HG03196 (cell line): ENCODE measurements at regions not wholly inside any gene's neighbourhood (a gene's known extent, or its start where the extent isn't known, plus 50 kb on each side); places are given as distances from the start of the nearest gene placed in this dataset.

Experiments
- ATAC-seq: cut with Tn5 transposase; IDR thresholded peaks from one replicate; pipeline ENCODE4 v1.9.1; 2021; ENCODE audit not compliant: unreplicated experiment

DNA sequence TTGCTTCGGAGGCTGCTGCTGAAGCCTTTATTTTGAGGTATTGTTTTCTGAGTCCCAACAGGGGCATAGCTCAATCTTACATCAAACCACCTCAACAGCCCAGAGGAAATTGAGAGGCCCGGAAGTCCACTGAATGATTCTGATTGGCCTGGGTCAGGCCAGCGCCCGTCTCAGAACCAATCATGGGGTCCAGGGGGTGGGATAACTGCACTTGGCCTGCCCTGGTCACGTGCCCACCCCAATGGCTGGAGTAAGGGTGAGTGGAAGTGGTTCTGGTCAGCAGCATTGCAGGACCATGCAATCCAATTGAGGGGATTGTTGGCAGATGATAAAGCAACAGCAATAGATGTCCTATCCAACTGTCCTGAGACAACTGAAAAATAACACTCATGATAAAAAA lies 190.6 kb downstream of the HERPUD2 start:
- ATAC-seq: no peak

- no peak for ATAC-seq
Measured at GRCh38 chr7:35501681-35502080, 193.3 kb downstream of the HERPUD2 start.

- ATAC-seq: no peak
Measured at GRCh38 chr7:35499226-35499625, 195.7 kb downstream of the HERPUD2 start.

DNA sequence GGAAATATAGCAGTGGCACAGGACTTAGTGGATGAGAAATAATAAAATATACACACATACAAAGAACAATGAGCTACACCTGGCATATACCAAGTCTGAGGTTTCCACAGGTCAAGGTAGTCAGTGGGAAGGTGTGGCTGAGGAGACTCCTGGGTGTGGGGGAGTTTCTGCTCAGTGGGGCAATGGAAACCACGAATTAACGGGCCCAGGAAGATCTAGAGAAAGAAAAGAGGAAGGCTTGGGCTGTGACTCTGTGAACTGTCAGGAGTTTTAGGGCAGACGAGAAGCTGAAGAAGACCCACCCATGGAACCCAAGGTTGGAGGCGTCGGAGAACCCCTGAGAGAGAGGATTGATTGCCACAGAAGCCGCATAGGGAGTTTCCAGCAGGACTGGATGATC lies 196.5 kb downstream of the HERPUD2 start:
- ATAC-seq: no peak

- ATAC-seq: no peak
Measured at GRCh38 chr7:35495844-35496243, 199.1 kb downstream of the HERPUD2 start.

DNA sequence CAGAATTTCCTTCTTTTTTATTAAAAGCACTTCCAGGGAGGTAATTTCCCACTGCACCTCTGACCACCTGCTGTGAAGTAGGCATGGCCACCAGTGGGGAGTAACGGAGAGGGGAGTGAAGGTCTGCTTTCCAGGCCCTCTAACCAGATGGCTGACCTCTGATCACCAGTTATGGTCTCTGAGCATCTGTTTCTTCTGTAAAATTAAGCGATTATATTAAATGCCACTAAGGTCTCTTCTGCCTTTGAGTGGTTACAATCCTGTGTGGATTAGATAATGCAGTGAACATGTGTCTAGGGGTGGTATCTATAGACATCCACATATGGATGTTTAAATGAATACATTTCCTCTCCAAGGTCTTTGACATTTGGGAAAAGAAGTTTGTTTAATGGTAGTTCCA lies 199.6 kb downstream of the HERPUD2 start:
- no peak for ATAC-seq

GRCh38 chr7:35494407-35494806 lies 200.5 kb downstream of the HERPUD2 start:
- ATAC-seq: no peak

GRCh38 chr7:35492451-35493175 lies 202.3 kb downstream of the HERPUD2 start:
- ATAC-seq: no peak

GRCh38 chr7:35491233-35491632 lies 203.7 kb downstream of the HERPUD2 start:
- no peak for ATAC-seq

DNA sequence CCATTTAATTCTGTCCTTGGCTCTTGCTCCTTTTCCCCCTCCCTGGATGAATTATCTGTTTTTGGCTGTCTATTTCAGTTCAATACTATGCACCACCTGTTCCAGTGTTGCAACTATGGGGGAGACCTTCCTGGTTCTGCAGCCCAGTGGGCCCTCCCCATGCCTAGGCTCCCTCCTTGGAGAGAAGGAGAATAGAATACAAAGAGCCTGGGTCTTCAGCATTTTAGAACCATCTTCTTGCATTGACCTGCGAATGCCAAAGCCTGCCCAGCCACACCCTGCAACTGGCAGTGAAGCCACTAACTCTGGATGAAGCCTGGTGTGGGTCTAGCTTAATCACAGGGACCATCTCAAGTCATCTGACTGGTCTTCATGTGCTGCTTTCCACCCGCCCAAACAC lies 207.1 kb downstream of the HERPUD2 start:
- no peak for ATAC-seq

DNA sequence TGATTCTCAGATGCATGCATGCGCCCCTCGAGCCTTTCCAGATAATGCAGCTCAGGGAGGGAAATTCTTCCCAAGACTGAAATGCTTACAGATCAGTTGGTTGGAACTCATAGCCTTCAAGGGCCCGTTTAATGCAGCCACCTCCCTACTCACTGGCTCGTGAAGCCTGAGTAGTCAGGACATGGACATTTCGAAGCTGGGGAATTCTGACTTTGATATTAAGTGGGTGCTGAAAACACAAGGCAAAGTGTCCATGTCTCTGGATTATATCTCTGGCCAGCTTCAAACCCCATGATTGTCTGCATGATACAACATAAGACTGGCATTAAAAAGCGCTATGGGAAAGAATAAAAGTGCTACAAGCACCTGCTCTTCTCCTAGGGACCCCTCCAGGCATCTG lies 207.5 kb downstream of the HERPUD2 start:
- ATAC-seq: no peak

- no peak for ATAC-seq
Measured at GRCh38 chr7:35485436-35485835, 209.5 kb downstream of the HERPUD2 start.

GRCh38 chr7:35483568-35483967 lies 211.4 kb downstream of the HERPUD2 start:
- no peak for ATAC-seq

DNA sequence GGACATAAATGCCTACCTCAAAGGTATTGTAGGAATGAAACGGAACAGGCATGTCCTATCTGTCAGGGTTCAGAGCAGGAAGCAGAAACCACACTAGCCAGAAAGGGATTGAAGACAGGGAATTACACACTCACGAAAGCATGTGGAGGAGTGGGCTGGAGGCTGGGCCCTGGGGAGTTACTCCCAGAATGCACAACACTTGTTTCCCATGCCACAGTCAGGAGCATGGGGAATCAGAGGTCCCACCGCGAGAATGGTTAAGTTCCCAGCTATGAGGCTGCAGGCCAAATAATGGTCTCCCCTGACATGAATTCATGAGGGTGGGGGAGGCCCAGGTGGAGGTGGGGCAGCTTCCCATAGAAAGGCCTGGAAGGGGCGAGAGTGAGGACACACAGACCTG lies 212.7 kb downstream of the HERPUD2 start:
- ATAC-seq: no peak

DNA sequence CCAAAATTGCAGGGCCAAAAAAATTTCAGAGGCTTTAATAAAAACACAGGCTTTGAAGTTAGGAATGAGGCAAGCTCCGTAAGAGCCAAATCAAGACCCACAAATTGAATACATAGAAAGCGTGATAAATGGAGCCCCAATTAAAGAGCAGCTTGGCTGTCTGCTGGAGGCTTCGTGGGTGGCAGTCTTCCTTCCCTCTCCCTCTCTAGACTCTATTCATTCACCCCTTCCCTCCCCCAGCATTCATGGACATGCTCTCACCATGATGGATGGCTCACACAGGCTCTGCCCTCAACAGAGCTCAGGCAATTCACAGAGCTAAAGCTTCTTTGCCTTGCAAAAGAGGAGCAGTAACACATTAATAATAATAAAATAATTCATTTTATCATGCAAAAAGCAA lies 214.1 kb downstream of the HERPUD2 start:
- ATAC-seq: no peak

DNA sequence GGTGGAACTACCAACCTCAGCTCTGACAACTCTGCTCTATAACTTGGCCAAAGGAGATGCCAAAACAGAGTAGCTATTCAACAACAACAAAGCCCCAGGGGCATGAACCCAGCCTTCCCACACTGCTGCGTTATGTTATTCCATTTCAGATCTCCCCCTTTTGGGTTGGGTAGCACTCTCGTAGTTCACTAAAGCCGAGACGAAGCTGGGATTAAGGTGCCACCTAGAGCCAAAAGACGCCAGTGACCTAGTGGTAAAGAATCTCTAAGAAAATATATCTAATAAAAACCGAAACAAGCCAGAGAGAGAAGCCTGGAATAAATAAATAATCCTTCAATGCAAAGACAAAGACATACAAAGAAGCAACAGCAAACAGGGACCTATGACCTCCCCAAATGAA lies 217.3 kb downstream of the HERPUD2 start:
- no peak for ATAC-seq

GRCh38 chr7:35474100-35474499 lies 220.2 kb upstream of the TBX20 start:
- ATAC-seq: no peak

- no peak for ATAC-seq
Measured at GRCh38 chr7:35468606-35469005, 214.7 kb upstream of the TBX20 start.

GRCh38 chr7:35467456-35467978 lies 213.6 kb upstream of the TBX20 start:
- ATAC-seq: no peak

DNA sequence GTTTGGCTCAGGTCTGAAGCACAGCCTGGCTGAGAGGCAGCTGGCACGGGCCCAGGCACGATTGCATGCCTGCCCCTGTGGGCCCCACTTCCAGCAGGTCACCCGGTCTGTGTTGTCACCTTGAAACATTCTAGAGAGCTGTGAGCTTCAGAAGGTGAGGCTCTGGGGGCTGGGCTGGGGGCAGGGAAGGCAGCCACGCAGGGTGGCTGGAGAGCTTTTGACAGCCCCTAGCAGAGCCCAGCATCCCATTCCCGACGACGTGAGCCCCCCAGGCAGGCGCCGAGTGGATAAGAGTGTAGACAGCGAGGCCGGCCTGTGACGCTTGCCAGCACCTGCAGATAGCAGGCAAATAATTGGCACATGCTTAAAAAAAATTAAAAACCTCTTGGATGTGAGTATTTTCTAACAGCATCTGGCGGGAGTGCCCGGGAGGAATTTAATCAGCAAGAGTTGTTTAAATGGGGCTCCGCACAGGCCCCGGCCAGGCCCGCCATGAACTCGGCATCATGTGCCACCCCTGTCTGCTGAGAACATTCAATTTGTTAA lies 212.0 kb upstream of the TBX20 start:
- no peak for ATAC-seq

- no peak for ATAC-seq
Measured at GRCh38 chr7:35463751-35464150, 209.9 kb upstream of the TBX20 start.

DNA sequence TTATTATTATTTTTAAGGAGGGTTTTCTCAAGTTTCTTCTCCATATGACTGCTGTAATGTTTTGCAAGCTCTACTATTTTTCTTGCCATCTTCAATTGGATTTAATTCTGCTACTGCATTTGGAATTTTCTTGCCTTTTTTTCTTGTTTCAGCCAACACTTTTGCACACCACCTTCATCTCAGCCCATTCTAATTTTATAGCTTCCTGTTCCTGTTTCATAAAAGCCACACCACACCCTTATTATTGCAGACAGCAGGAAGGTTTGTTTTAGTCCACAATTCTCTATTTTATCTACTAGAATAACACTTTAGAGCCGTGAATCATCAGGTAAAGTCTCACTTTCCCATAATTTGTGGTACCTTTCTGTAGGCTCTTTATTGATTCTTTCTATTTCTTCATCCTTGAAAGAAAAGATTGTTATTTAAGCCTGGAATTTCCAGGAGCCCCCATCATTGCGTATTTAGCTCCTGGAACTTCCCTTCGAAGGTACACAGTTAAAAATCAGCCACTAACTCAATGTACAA lies 209.3 kb upstream of the TBX20 start:
- ATAC-seq: no peak
